ENCODE measurements at regions not wholly inside any gene's neighbourhood (a gene's known extent, or its start where the extent isn't known, plus 50 kb on each side); places are given as distances from the start of the nearest gene placed in this dataset.

GRCh38 chr13:70203661-70204229 lies 95.5 kb upstream of the KLHL1 start:
- no peaks in the 10 kb centered on the region for H3K4me1 ChIP-seq (ENCODE audit: control insufficient read depth in 1 of 2, insufficient read depth in 2 of 2, low read depth in 1 of 2, low read length in 1 of 2)
- no peak overlapping the region for H3K27ac ChIP-seq (ENCODE audit: low read depth in 2 of 2, low read length in 1 of 2)
- H3F3A ChIP-seq (replicated peaks; ENCODE audit: insufficient read depth), result no peaks in the 10 kb centered on the region
- ChIA-PET CTCF (no interaction called here), POLR2A (no interaction called here)
- no peaks in the 10 kb centered on the region for H3K36me3 ChIP-seq (replicated peaks in 1 of 2; ENCODE audit: control insufficient read depth in 1 of 2, insufficient read depth in 2 of 2, low read length in 1 of 2)
- H3K9me2 ChIP-seq, result no peaks in the 10 kb centered on the region
- no peaks in the 10 kb centered on the region for H3K9me3 ChIP-seq
- H3K79me2 ChIP-seq (ENCODE audit: insufficient read depth), result no peaks in the 10 kb centered on the region
- no peak overlapping the region for H3K4me3 ChIP-seq (ENCODE audit: low read depth in 2 of 2, low read length in 1 of 2)
- no peaks in the 10 kb centered on the region for H3K27me3 ChIP-seq (ENCODE audit: insufficient read depth)
- no peak for DNase-seq
- no peaks in the 10 kb centered on the region for H4K20me1 ChIP-seq (ENCODE audit: insufficient read depth)
- TF ChIP-seq RCOR1 (IDR thresholded peaks at IDR 0.05; ENCODE audit: low read length) (no peak), SIN3A (IDR thresholded peaks at IDR 0.05; ENCODE audit: borderline replicate concordance, low read depth, low read length) (no peak), JUND (IDR thresholded peaks at IDR 0.05) (no peak), CHD2 (IDR thresholded peaks at IDR 0.05; ENCODE audit: low read length, partially characterized antibody) (no peak), SMC3 (IDR thresholded peaks at IDR 0.05; ENCODE audit: low read depth, low read length) (no peak), NRF1 (IDR thresholded peaks at IDR 0.05; ENCODE audit: low read depth, low read length) (no peak), USF2 (IDR thresholded peaks at IDR 0.05; ENCODE audit: borderline replicate concordance, low read depth, low read length) (no peak), MAX (IDR thresholded peaks at IDR 0.05; ENCODE audit: low read depth) (no peak), TAF1 (IDR thresholded peaks at IDR 0.05; ENCODE audit: borderline replicate concordance, low read depth, low read length) (no peak), USF1 (IDR thresholded peaks at IDR 0.05; ENCODE audit: borderline replicate concordance, low read depth) (no peak), MXI1 (IDR thresholded peaks at IDR 0.05; ENCODE audit: low read depth, low read length) (no peak), FOSL2 (IDR thresholded peaks at IDR 0.05; ENCODE audit: borderline replicate concordance, low read depth) (no peak), YY1 (IDR thresholded peaks at IDR 0.05; ENCODE audit: low read depth) (no peak)
- H3K9ac ChIP-seq, result no peak overlapping the region
- WGBS (ENCODE audit: low lambda C conversion rate), result 65% methylated on average over 5 of the region's 5 CpGs
- H2AFZ ChIP-seq (ENCODE audit: low read depth), result no peak overlapping the region
- no peak overlapping the region for H3K4me2 ChIP-seq

- H3K36me3 ChIP-seq (replicated peaks in 1 of 2; ENCODE audit: control insufficient read depth in 1 of 2, insufficient read depth in 2 of 2, low read length in 1 of 2), result no peaks in the 10 kb centered on the region
- H3K4me3 ChIP-seq (ENCODE audit: low read depth in 2 of 2, low read length in 1 of 2), result no peak overlapping the region
- ChIA-PET CTCF (no interaction called here), POLR2A (no interaction called here)
- no peak for DNase-seq
- H3K79me2 ChIP-seq (ENCODE audit: insufficient read depth), result no peaks in the 10 kb centered on the region
- no peaks in the 10 kb centered on the region; the same call in 1 of the 2 replicates for H3K9me2 ChIP-seq
- H3F3A ChIP-seq (replicated peaks; ENCODE audit: insufficient read depth), result no peaks in the 10 kb centered on the region
- no peak overlapping the region for H3K4me2 ChIP-seq
- H3K4me1 ChIP-seq (ENCODE audit: control insufficient read depth in 1 of 2, insufficient read depth in 2 of 2, low read depth in 1 of 2, low read length in 1 of 2), result no peaks in the 10 kb centered on the region
- no peak overlapping the region for H3K9ac ChIP-seq
- no peak overlapping the region for H3K27ac ChIP-seq (ENCODE audit: low read depth in 2 of 2, low read length in 1 of 2)
- no peak overlapping the region for H2AFZ ChIP-seq (ENCODE audit: low read depth)
- no peaks in the 10 kb centered on the region for H3K27me3 ChIP-seq (ENCODE audit: insufficient read depth)
- no peaks in the 10 kb centered on the region for H3K9me3 ChIP-seq
- no peak for TF ChIP-seq FOXM1 (IDR thresholded peaks at IDR 0.05; ENCODE audit: low read depth)
- TF ChIP-seq FOXJ3 (CRISPR knock-in tag; IDR thresholded peaks at IDR 0.05), result no peak
- no peak for TF ChIP-seq CTCF (IDR thresholded peaks at IDR 0.05)
- TF ChIP-seq TCF12 (IDR thresholded peaks at IDR 0.05), result no peak
- TF ChIP-seq PBX3 (IDR thresholded peaks at IDR 0.05), result no peak
- no peak for TF ChIP-seq ELF1 (IDR thresholded peaks at IDR 0.05)
- no peak for TF ChIP-seq GATA2 (CRISPR knock-in tag; IDR thresholded peaks at IDR 0.05)
- no peaks in the 10 kb centered on the region for H4K20me1 ChIP-seq (ENCODE audit: insufficient read depth)
These were observed 82.8 kb upstream of the KLHL1 start for GRCh38 chr13:70191034-70191433.
